ENCODE measurements at regions not wholly inside any gene's neighbourhood (a gene's known extent, or its start where the extent isn't known, plus 50 kb on each side); places are given as distances from the start of the nearest gene placed in this dataset.

GRCh38 chr2:14417551-14417950 is 215.0 kb upstream of the LRATD1 start:
- no peaks in the 10 kb centered on the region for H3K36me3 ChIP-seq (ENCODE audit: control insufficient read depth, insufficient read depth, low read length)
- TF ChIP-seq, protein P1, sequence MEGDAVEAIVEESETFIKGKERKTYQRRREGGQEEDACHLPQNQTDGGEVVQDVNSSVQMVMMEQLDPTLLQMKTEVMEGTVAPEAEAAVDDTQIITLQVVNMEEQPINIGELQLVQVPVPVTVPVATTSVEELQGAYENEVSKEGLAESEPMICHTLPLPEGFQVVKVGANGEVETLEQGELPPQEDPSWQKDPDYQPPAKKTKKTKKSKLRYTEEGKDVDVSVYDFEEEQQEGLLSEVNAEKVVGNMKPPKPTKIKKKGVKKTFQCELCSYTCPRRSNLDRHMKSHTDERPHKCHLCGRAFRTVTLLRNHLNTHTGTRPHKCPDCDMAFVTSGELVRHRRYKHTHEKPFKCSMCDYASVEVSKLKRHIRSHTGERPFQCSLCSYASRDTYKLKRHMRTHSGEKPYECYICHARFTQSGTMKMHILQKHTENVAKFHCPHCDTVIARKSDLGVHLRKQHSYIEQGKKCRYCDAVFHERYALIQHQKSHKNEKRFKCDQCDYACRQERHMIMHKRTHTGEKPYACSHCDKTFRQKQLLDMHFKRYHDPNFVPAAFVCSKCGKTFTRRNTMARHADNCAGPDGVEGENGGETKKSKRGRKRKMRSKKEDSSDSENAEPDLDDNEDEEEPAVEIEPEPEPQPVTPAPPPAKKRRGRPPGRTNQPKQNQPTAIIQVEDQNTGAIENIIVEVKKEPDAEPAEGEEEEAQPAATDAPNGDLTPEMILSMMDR (IDR thresholded peaks at IDR 0.05; ENCODE audit: insufficient read depth, low read length, poor library complexity, severe bottlenecking): no peak
- H3K4me3 ChIP-seq (ENCODE audit: low read depth, low read length): no peak overlapping the region
- H3K27me3 ChIP-seq (ENCODE audit: control insufficient read depth, insufficient read depth, low read length): no peaks in the 10 kb centered on the region
- no peak for DNase-seq (ENCODE audit: low read depth)

DNA sequence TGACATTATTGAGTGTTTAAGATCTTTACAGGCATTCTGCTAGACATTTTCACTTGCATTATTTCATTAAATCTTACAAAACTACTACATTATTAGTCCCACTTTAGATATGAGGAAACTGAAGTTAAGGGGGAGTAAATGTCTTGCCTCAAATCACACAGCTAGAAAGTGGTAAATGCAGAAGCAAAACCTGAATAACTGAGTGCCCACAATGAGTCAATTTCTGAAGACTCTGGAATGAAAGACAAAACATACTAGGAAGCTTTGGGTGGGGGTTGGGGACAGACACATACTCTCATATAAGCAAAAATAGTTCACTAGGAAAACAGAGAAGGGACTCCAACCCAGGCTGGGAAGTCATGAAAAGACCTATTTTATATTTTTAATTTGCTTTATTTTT is 214.4 kb upstream of the LRATD1 start:
- DNase-seq (ENCODE audit: low read depth): no peak

GRCh38 chr2:14420851-14421250 is 211.7 kb upstream of the LRATD1 start:
- no peak overlapping the region for H3K4me3 ChIP-seq (ENCODE audit: low read depth, low read length)
- TF ChIP-seq, protein P1 (IDR thresholded peaks at IDR 0.05; ENCODE audit: insufficient read depth, low read length, poor library complexity, severe bottlenecking): no peak
- no peaks in the 10 kb centered on the region for H3K36me3 ChIP-seq (ENCODE audit: control insufficient read depth, insufficient read depth, low read length)
- no peak for DNase-seq (ENCODE audit: low read depth)
- no peaks in the 10 kb centered on the region for H3K27me3 ChIP-seq (ENCODE audit: control insufficient read depth, insufficient read depth, low read length)

More for the DNA sequence above, 214.4 kb upstream of the LRATD1 start:
- H3K36me3 ChIP-seq (ENCODE audit: control insufficient read depth, insufficient read depth, low read length): no peaks in the 10 kb centered on the region
- no peak overlapping the region for H3K4me3 ChIP-seq (ENCODE audit: low read depth, low read length)
- TF ChIP-seq, protein P1 (IDR thresholded peaks at IDR 0.05; ENCODE audit: insufficient read depth, low read length, poor library complexity, severe bottlenecking): no peak
- no peaks in the 10 kb centered on the region for H3K27me3 ChIP-seq (ENCODE audit: control insufficient read depth, insufficient read depth, low read length)

GRCh38 chr2:14422426-14422825 is 210.1 kb upstream of the LRATD1 start:
- no peak for DNase-seq (ENCODE audit: low read depth)
- Histone ChIP-seq H3K4me3 (ENCODE audit: low read depth, low read length) (no peak overlapping the region), H3K27me3 (ENCODE audit: control insufficient read depth, insufficient read depth, low read length) (no peaks in the 10 kb centered on the region), H3K36me3 (ENCODE audit: control insufficient read depth, insufficient read depth, low read length) (no peaks in the 10 kb centered on the region)
- TF ChIP-seq, protein P1 (IDR thresholded peaks at IDR 0.05; ENCODE audit: insufficient read depth, low read length, poor library complexity, severe bottlenecking): no peak

DNA sequence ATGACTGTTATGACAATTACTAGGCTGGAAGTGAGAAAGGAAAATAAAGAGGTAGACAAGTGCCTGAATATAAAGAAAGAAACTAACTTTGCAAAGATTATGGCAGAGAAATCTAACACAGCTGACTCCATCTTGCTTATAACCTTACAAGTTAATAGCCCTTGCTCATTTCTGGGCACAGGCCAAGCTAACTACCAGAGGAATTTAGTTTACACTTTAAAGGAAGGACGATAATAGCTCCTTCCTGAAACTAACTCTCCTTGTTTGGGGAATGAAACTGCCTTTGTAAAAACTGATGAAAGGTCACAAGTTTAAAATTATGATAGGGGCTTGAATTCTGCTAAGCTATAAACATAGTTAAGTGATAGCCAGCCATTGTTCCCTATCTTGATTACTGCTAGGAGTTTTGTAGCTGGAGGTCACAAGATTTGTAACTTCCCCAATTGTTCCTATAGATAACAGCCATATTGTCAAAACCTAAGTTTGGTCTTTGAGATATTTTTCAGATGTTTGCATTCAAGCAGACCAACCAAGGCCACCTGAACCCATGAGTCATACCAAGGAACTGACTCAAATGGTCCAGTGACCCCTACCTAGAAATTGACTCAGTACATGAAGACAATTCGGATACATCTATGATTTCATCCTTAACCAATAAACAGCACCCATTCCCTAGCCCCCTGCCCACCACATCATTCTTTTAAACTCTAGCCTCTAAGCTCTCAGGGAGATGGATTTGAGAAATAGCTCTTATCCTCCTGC is 209.2 kb upstream of the LRATD1 start:
- H3K4me3 ChIP-seq (ENCODE audit: low read depth, low read length): no peak overlapping the region
- H3K27me3 ChIP-seq (ENCODE audit: control insufficient read depth, insufficient read depth, low read length): no peaks in the 10 kb centered on the region
- no peak for DNase-seq (ENCODE audit: low read depth)
- no peaks in the 10 kb centered on the region for H3K36me3 ChIP-seq (ENCODE audit: control insufficient read depth, insufficient read depth, low read length)
- TF ChIP-seq, protein P1 (IDR thresholded peaks at IDR 0.05; ENCODE audit: insufficient read depth, low read length, poor library complexity, severe bottlenecking): no peak

All from kidney epithelial cell (primary cell).